Spleen (tissue), 7 donors: ENCODE measurements at regions not wholly inside any gene's neighbourhood (a gene's known extent, or its start where the extent isn't known, plus 50 kb on each side); places are given as distances from the start of the nearest gene placed in this dataset.

Experiments
- POLR2A ChIP-seq, 3 donors: fragments of 450-650 bp; IDR thresholded peaks; one replicate each; pipeline ENCODE4 v1.5.1; 2017; ENCODE audit warnings: antibody characterized with exemption in 3 of 3, mild to moderate bottlenecking in 1 of 3
- POLR2AphosphoS5 ChIP-seq, 3 donors: sonication (generic); formaldehyde crosslinking; IDR thresholded peaks; one replicate each; pipeline ENCODE4 v1.5.1; 2017; ENCODE audit warnings: antibody characterized with exemption in 3 of 3
- TF ChIP-seq, protein P1 (sequence below), 11 experiments: fragments of 200-600 bp in 7 of 11; fragments of 450-650 bp in 4 of 11; sonication (generic) in 4 of 11; IDR thresholded peaks in 8 of 11; conservative IDR thresholded peaks in 3 of 11; 1 replicate in 7 of 11; 2 replicates in 4 of 11; pipeline versions ENCODE4 v1.4.0 to v1.8.0; 2016 to 2021; ENCODE audit warnings: antibody characterized with exemption in 11 of 11, inconsistent platforms in 4 of 11, mild to moderate bottlenecking in 1 of 11
- donor health status: DM: no; HTN: no; CAD: no; lungs with moderate emphysema.
- donor health status: DM: no; HTN: no; CAD: no.
- donor health status: DM: no; HTN: no; CAD: no.

- TF ChIP-seq POLR2A (IDR thresholded peaks at IDR 0.05): no peak
- TF ChIP-seq, protein P1, sequence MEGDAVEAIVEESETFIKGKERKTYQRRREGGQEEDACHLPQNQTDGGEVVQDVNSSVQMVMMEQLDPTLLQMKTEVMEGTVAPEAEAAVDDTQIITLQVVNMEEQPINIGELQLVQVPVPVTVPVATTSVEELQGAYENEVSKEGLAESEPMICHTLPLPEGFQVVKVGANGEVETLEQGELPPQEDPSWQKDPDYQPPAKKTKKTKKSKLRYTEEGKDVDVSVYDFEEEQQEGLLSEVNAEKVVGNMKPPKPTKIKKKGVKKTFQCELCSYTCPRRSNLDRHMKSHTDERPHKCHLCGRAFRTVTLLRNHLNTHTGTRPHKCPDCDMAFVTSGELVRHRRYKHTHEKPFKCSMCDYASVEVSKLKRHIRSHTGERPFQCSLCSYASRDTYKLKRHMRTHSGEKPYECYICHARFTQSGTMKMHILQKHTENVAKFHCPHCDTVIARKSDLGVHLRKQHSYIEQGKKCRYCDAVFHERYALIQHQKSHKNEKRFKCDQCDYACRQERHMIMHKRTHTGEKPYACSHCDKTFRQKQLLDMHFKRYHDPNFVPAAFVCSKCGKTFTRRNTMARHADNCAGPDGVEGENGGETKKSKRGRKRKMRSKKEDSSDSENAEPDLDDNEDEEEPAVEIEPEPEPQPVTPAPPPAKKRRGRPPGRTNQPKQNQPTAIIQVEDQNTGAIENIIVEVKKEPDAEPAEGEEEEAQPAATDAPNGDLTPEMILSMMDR (IDR thresholded peaks at IDR 0.05 in 8 of 11, conservative IDR thresholded peaks at IDR 0.05 in 3 of 11): no peak
- no peak for TF ChIP-seq POLR2AphosphoS5 (IDR thresholded peaks at IDR 0.05)
Observed at GRCh38 chr6:145306489-145306888, 428.8 kb downstream of the EPM2A start.
